H9 (cell line): ENCODE measurements at regions not wholly inside any gene's neighbourhood (a gene's known extent, or its start where the extent isn't known, plus 50 kb on each side); places are given as distances from the start of the nearest gene placed in this dataset.

Experiments used
- DNase-seq: peaks from one replicate; pipeline ENCODE4 v3.0.0-alpha.2; 2017
- H2AFZ ChIP-seq: one replicate; pipeline ENCODE4 v1.6.1; 2013; ENCODE audit warnings: mild to moderate bottlenecking, low read length, control low read depth, moderate library complexity
- H2AK5ac ChIP-seq: 2 replicates; pipeline ENCODE4 v1.6.1; 2013; ENCODE audit warnings: low read length, control low read depth, mixed read lengths; ENCODE audit not compliant: insufficient read length
- H2BK120ac ChIP-seq: one replicate; pipeline ENCODE4 v1.6.1; 2013; ENCODE audit warnings: low read depth, mild to moderate bottlenecking, low read length, control low read depth, inconsistent platforms; ENCODE audit not compliant: poor library complexity, severe bottlenecking
- H2BK12ac ChIP-seq: 2 replicates; pipeline ENCODE4 v1.6.1; 2013; ENCODE audit warnings: low read length, control low read depth, mixed read lengths, low read depth; ENCODE audit not compliant: insufficient read length
- H2BK15ac ChIP-seq: 2 replicates; pipeline ENCODE4 v1.6.1; 2013; ENCODE audit warnings: low read depth, low read length, control low read depth
- H2BK20ac ChIP-seq: one replicate; pipeline ENCODE4 v1.6.1; 2013; ENCODE audit warnings: low read depth, mild to moderate bottlenecking, low read length, control low read depth, inconsistent platforms; ENCODE audit not compliant: poor library complexity, severe bottlenecking
- H2BK5ac ChIP-seq: 2 replicates; pipeline ENCODE4 v1.6.1; 2013; ENCODE audit warnings: low read length, control low read depth, mixed read lengths; ENCODE audit not compliant: insufficient read length
- H3K14ac ChIP-seq: 2 replicates; pipeline ENCODE4 v1.6.1; 2013; ENCODE audit warnings: low read length, control low read depth; ENCODE audit not compliant: insufficient read depth
- H3K18ac ChIP-seq: 2 replicates; pipeline ENCODE4 v1.6.1; 2013; ENCODE audit warnings: low read depth, mild to moderate bottlenecking, mixed read lengths, low read length, control low read depth; ENCODE audit not compliant: insufficient read length
- H3K23ac ChIP-seq: 2 replicates; pipeline ENCODE4 v1.6.1; 2013; ENCODE audit warnings: low read length, control low read depth, mixed read lengths, low read depth; ENCODE audit not compliant: insufficient read length
- H3K23me2 ChIP-seq: 2 replicates; pipeline ENCODE4 v1.6.1; 2013; ENCODE audit warnings: low read depth, mild to moderate bottlenecking, mixed read lengths, low read length, control low read depth; ENCODE audit not compliant: insufficient read length, poor library complexity, severe bottlenecking
- H3K27ac ChIP-seq: 2 replicates; pipeline ENCODE4 v1.5.1; 2013; ENCODE audit warnings: low read length, control low read depth, mixed read lengths, low read depth; ENCODE audit not compliant: insufficient read length
- H3K27me3 ChIP-seq: 2 replicates; pipeline ENCODE4 v1.6.1; 2013; ENCODE audit warnings: low read length, control low read depth, inconsistent platforms; ENCODE audit not compliant: insufficient read depth
- H3K4ac ChIP-seq: 2 replicates; pipeline ENCODE4 v1.6.1; 2013; ENCODE audit warnings: low read depth, mild to moderate bottlenecking, control low read depth, inconsistent platforms, low read length, moderate library complexity
- H3K4me1 ChIP-seq: 2 replicates; pipeline ENCODE4 v1.6.1; 2013; ENCODE audit warnings: low read length, control low read depth, inconsistent platforms; ENCODE audit not compliant: insufficient read depth
- H3K4me2 ChIP-seq: 2 replicates; pipeline ENCODE4 v1.6.1; 2013; ENCODE audit warnings: low read length, control low read depth, mixed read lengths; ENCODE audit not compliant: insufficient read length, insufficient read depth
- H3K56ac ChIP-seq: 2 replicates; pipeline ENCODE4 v1.6.1; 2013; ENCODE audit warnings: low read depth, mild to moderate bottlenecking, mixed read lengths, low read length, control low read depth; ENCODE audit not compliant: insufficient read length
- H3K79me1 ChIP-seq: 2 replicates; pipeline ENCODE4 v1.6.1; 2013; ENCODE audit warnings: low read depth, mild to moderate bottlenecking, moderate library complexity, low read length, control low read depth, inconsistent platforms; ENCODE audit not compliant: insufficient read depth, poor library complexity, severe bottlenecking
- H3K79me2 ChIP-seq: 2 replicates; pipeline ENCODE4 v1.6.1; 2013; ENCODE audit warnings: low read length, control low read depth, inconsistent platforms; ENCODE audit not compliant: insufficient read depth
- H3K9ac ChIP-seq: 2 replicates; pipeline ENCODE4 v1.6.1; 2013; ENCODE audit warnings: low read length, control low read depth, mixed read lengths; ENCODE audit not compliant: insufficient read length; ENCODE audit errors: extremely low read depth
- H3K9me3 ChIP-seq: one replicate; pipeline ENCODE4 v1.6.1; 2013; ENCODE audit warnings: low read depth, low read length, inconsistent platforms; ENCODE audit not compliant: control insufficient read depth
- H3T11ph ChIP-seq: one replicate; pipeline ENCODE4 v1.6.1; 2013; ENCODE audit warnings: mild to moderate bottlenecking, low read length, control low read depth, inconsistent platforms
- H4K20me1 ChIP-seq: one replicate; pipeline ENCODE4 v1.6.1; 2013; ENCODE audit not compliant: control insufficient read depth, insufficient read length, insufficient read depth
- H4K5ac ChIP-seq: 2 replicates; pipeline ENCODE4 v1.6.1; 2013; ENCODE audit warnings: low read depth, mild to moderate bottlenecking, mixed read lengths, low read length, control low read depth; ENCODE audit not compliant: insufficient read length
- H4K8ac ChIP-seq: replicated peaks from 2 replicates; pipeline ENCODE4 v1.6.1; 2013; ENCODE audit warnings: low read length, control low read depth, mixed read lengths, low read depth; ENCODE audit not compliant: insufficient read length
- H4K91ac ChIP-seq: 2 replicates; pipeline ENCODE4 v1.6.1; 2013; ENCODE audit warnings: low read depth, mild to moderate bottlenecking, moderate library complexity, mixed read lengths, low read length, control low read depth; ENCODE audit not compliant: insufficient read length
- H3K27ac Mint-ChIP-seq, 3 experiments: 2 replicates in 2 of 3; 3 replicates in 1 of 3; pipeline ENCODE4 v1.8.0; 2020 to 2021; ENCODE audit warnings: mixed read lengths in 3 of 3, mild to moderate bottlenecking in 1 of 3, moderate library complexity in 1 of 3
- H3K27me3 Mint-ChIP-seq: 2 replicates; pipeline ENCODE4 v1.8.0; 2021; ENCODE audit warnings: low read depth, mild to moderate bottlenecking, moderate library complexity, mixed read lengths
- H3K36me3 Mint-ChIP-seq, 3 experiments: 2 replicates in 2 of 3; 3 replicates in 1 of 3; pipeline ENCODE4 v1.8.0; 2020 to 2021; ENCODE audit warnings: low read depth in 3 of 3, mixed read lengths in 3 of 3; ENCODE audit not compliant: insufficient read depth in 1 of 3
- H3K4me1 Mint-ChIP-seq, 2 experiments: 2 replicates each; pipeline ENCODE4 v1.8.0; 2020; ENCODE audit warnings: mixed read lengths in 2 of 2
- H3K4me3 Mint-ChIP-seq, 2 experiments: 2 replicates in 1 of 2; 3 replicates in 1 of 2; pipeline ENCODE4 v1.8.0; 2020 to 2021; ENCODE audit warnings: mild to moderate bottlenecking in 2 of 2, mixed read lengths in 2 of 2, moderate library complexity in 1 of 2
- H3K9me3 Mint-ChIP-seq, 2 experiments: 2 replicates in 1 of 2; 3 replicates in 1 of 2; pipeline ENCODE4 v1.8.0; 2020; ENCODE audit warnings: mild to moderate bottlenecking in 2 of 2, mixed read lengths in 2 of 2, moderate library complexity in 1 of 2
- WGBS: extraction: QIAGEN DNeasy Blood & Tissue Kit; methylation state at CpG from one replicate; pipeline ENCODE4 v1.1.7; 2013; ENCODE audit warnings: missing lambda C conversion rate, low lambda C conversion rate, mixed read lengths; ENCODE audit not compliant: insufficient read length; ENCODE audit errors: extremely low coverage; 5-methylcytosine and 5-hydroxymethylcytosine counted together
- TF ChIP-seq, protein P1 (sequence below): fragments of 200-600 bp; sonication (generic); conservative IDR thresholded peaks from 3 replicates; pipeline ENCODE4 v1.8.0; 2021; ENCODE audit warnings: antibody characterized with exemption, mild to moderate bottlenecking

DNA sequence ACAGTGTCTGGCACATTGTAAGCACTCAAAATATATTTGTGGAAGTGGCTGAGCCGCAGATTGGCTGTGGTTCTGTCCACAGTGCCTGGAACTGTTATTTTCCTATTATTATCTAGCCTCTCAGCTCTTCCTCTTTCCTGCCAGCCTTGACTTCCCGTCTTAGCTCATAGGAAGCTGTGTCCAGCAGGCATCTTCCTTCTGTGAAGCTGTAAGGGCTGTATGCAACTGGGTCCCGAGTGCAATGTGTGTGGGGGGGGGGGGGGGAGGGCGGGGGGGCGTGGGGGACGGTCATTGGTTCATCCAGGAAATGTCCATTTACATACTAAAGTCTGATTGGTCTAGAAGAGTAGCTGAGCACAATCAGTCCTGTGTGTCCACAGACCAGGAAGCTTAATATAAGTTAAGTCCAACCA, 210.7 kb downstream of the PDGFRA start:
- Histone ChIP-seq H3K9ac (no peak overlapping the region), H2BK20ac (no peak overlapping the region), H3K79me1 (no peaks in the 10 kb centered on the region), H3K4me2 (no peak overlapping the region), H3K79me2 (no peaks in the 10 kb centered on the region), H3K27me3 (no peaks in the 10 kb centered on the region), H3K18ac (no peak overlapping the region), H4K20me1 (no peaks in the 10 kb centered on the region), H3K23ac (no peak overlapping the region), H2BK5ac (no peak overlapping the region), H2AK5ac (no peak overlapping the region), H3K14ac (no peak overlapping the region), H2BK15ac (no peak overlapping the region), H2BK120ac (peak overlapping the region; percentile 9), H3K56ac (no peak overlapping the region), H3K9me3 (no peaks in the 10 kb centered on the region), H3K4ac (no peak overlapping the region), H4K8ac (no peak overlapping the region), H4K5ac (no peak overlapping the region), H4K91ac (no peak overlapping the region), H3K4me1 (no peaks in the 10 kb centered on the region), H3T11ph (no peak overlapping the region), H3K23me2 (no peaks in the 10 kb centered on the region), H2BK12ac (no peak overlapping the region), H3K27ac (no peak overlapping the region), H2AFZ (no peak overlapping the region)
- TF ChIP-seq, protein P1, sequence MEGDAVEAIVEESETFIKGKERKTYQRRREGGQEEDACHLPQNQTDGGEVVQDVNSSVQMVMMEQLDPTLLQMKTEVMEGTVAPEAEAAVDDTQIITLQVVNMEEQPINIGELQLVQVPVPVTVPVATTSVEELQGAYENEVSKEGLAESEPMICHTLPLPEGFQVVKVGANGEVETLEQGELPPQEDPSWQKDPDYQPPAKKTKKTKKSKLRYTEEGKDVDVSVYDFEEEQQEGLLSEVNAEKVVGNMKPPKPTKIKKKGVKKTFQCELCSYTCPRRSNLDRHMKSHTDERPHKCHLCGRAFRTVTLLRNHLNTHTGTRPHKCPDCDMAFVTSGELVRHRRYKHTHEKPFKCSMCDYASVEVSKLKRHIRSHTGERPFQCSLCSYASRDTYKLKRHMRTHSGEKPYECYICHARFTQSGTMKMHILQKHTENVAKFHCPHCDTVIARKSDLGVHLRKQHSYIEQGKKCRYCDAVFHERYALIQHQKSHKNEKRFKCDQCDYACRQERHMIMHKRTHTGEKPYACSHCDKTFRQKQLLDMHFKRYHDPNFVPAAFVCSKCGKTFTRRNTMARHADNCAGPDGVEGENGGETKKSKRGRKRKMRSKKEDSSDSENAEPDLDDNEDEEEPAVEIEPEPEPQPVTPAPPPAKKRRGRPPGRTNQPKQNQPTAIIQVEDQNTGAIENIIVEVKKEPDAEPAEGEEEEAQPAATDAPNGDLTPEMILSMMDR = no peak
- Mint-ChIP-seq H3K4me3 (no peak overlapping the region), H3K36me3 (no peaks in the 10 kb centered on the region), H3K27ac (no peak overlapping the region), H3K9me3 (no peaks in the 10 kb centered on the region; a peak in 1 of 5 replicates), H3K27me3 (peaks cover 9% of the 10 kb centered on the region; the same call in 1 of the 2 replicates), H3K4me1 (peaks cover 0 to 3% of the 10 kb centered on the region in 2 experiments; a peak in 1 of 4 replicates)
- WGBS = no CpG with 5 or more reads among the region's 6 CpGs
- DNase-seq = no peak
